Islet precursor cell (in vitro differentiated cells): ENCODE measurements at regions not wholly inside any gene's neighbourhood (a gene's known extent, or its start where the extent isn't known, plus 50 kb on each side); places are given as distances from the start of the nearest gene placed in this dataset.
"Not testable (repeated sequence)": the region's sequence is repeated elsewhere in the genome, so short reads cannot be mapped to it uniquely, and the experiment has no call there.

ENCODE experiments used
- DNase-seq: peaks from one replicate; pipeline ENCODE4 v3.0.0-alpha.2; 2018

GRCh38 chr4:77450006-77450405, 155.6 kb upstream of the CXCL13 start:
- no peak for DNase-seq

GRCh38 chr4:77451530-77451929, 154.1 kb upstream of the CXCL13 start:
- DNase-seq: no peak

GRCh38 chr4:77452117-77452516, 153.5 kb upstream of the CXCL13 start:
- not testable (repeated sequence) for DNase-seq

GRCh38 chr4:77453911-77454310, 151.7 kb upstream of the CXCL13 start:
- DNase-seq: no peak

- DNase-seq: no peak
Measured at GRCh38 chr4:77454858-77455257, 150.8 kb upstream of the CXCL13 start.

GRCh38 chr4:77464100-77464499, 141.5 kb upstream of the CXCL13 start:
- not testable (repeated sequence) for DNase-seq

- DNase-seq: no peak
Measured at GRCh38 chr4:77465271-77465670, 140.3 kb upstream of the CXCL13 start.

GRCh38 chr4:77466430-77466829, 139.2 kb upstream of the CXCL13 start:
- no peak for DNase-seq

GRCh38 chr4:77471821-77472495, 133.7 kb upstream of the CXCL13 start:
- DNase-seq: no peak

- no peak for DNase-seq
Measured at GRCh38 chr4:77473509-77473908, 132.1 kb upstream of the CXCL13 start.

GRCh38 chr4:77481856-77482255, 123.8 kb upstream of the CXCL13 start:
- DNase-seq: no peak

GRCh38 chr4:77488882-77489281, 116.7 kb upstream of the CXCL13 start:
- DNase-seq: no peak

GRCh38 chr4:77493120-77493752, 112.4 kb upstream of the CXCL13 start:
- no peak for DNase-seq

- DNase-seq: no peak
Measured at GRCh38 chr4:77493829-77494551, 111.6 kb upstream of the CXCL13 start.

- no peak for DNase-seq
Measured at GRCh38 chr4:77496457-77496856, 109.2 kb upstream of the CXCL13 start.

GRCh38 chr4:77500801-77501200, 104.8 kb upstream of the CXCL13 start:
- no peak for DNase-seq

GRCh38 chr4:77501240-77501639, 104.4 kb upstream of the CXCL13 start:
- DNase-seq: no peak

- no peak for DNase-seq
Measured at GRCh38 chr4:77501851-77502250, 103.8 kb upstream of the CXCL13 start.

- DNase-seq: no peak
Measured at GRCh38 chr4:77504407-77504806, 101.2 kb upstream of the CXCL13 start.

GRCh38 chr4:77505275-77505957, 100.2 kb upstream of the CXCL13 start:
- DNase-seq: no peak

GRCh38 chr4:77505958-77506319, 99.7 kb upstream of the CXCL13 start:
- no peak for DNase-seq

GRCh38 chr4:77510367-77510766, 95.3 kb upstream of the CXCL13 start:
- no peak for DNase-seq

- no peak for DNase-seq
Measured at GRCh38 chr4:77525538-77525937, 80.1 kb upstream of the CXCL13 start.

- not testable (repeated sequence) for DNase-seq
Measured at GRCh38 chr4:77527900-77528299, 77.7 kb upstream of the CXCL13 start.
